HPDE6-E6E7 (cell line): ENCODE measurements at regions not wholly inside any gene's neighbourhood (a gene's known extent, or its start where the extent isn't known, plus 50 kb on each side); places are given as distances from the start of the nearest gene placed in this dataset.
"Not testable (repeated sequence)": the region's sequence is repeated elsewhere in the genome, so short reads cannot be mapped to it uniquely, and the experiment has no call there.

Source experiments
- DNase-seq: peaks from one replicate; pipeline ENCODE4 v3.0.0; 2011; ENCODE audit warnings: missing footprints; ENCODE audit errors: extremely low spot score

DNA sequence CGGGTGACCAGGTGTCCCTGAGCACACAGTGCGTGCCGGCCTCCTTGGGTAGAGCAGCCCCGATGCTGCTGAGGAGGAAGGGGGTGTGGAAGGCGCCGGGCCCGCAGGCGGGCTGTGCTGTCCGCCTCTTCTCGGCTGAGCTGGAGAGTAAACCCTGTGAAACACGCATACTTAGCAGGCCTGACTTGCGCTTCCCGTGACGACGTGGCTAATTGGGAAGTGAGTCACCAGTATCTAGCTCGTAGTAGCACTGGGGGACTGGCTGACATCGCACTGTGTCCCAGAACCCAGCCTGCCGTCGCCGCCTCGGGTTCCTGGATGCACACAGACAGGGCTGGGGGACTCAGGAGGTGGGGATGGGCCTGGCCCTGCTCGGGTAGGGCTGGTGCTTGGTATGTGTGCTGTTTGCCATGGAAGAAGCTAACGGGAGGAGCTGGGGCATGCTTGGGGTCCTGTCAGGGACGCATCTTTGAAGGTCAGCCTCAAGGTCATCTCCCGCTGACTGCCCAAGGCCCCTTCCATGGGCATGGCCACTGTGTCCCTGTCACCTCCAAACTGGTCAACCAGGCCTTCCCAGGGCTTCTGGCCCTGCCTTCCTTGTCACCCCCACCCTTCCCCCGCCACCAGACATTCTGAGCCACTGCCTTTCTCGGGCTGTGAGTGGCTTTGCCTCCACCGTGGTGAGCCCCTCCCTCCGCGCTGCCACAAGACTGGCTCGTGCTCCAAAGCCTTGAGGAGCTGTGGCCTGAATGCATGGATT lies 1327.0 kb downstream of the BRD1 start:
- DNase-seq, result no peak

DNA sequence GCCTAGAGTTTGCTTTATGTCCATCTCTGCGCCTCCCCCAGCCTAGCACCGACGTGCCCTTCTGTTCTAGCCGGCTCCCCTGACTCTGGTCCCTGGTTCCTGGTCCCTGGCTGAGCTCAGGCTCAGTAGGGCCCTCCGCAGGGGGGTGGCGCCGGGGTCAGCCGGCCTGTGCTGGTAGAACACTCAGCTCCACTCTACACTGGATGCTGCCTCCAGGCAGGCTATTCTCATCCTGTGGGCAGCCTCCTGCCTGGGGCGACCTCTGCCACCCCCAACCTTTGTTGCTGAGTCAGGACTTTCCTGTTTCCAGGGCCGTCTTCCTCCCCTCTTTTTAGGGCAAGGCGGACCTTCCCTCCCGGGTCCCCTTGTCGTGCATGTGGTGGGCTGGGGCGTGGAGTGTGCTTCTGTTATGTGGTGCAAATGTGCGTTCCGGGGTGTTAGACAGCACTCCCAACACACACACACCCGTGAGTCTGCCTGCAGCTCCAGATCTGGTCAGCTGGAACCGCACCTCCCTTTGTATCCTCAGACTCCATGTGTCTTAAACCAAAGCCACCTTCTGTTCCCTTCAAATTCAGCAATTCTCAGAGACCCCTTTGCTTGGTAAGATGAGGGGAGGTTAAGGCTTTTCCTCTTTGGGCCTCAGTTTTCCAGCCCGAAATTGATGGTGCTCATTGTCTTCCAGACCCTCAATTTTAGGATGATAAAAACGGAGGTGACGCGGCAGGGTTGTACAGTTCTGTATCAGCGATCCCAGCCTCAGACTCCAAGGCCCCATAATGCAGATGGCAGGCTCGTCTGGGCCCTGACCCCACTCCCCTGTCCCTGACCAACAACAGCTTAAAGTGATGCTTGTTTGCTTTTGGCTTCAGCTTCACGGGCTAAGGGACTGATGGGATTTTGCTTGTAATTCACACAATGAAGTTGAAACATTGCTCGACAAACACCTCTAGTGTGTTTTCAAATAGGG lies 1327.9 kb downstream of the BRD1 start:
- DNase-seq, result no peak

DNA sequence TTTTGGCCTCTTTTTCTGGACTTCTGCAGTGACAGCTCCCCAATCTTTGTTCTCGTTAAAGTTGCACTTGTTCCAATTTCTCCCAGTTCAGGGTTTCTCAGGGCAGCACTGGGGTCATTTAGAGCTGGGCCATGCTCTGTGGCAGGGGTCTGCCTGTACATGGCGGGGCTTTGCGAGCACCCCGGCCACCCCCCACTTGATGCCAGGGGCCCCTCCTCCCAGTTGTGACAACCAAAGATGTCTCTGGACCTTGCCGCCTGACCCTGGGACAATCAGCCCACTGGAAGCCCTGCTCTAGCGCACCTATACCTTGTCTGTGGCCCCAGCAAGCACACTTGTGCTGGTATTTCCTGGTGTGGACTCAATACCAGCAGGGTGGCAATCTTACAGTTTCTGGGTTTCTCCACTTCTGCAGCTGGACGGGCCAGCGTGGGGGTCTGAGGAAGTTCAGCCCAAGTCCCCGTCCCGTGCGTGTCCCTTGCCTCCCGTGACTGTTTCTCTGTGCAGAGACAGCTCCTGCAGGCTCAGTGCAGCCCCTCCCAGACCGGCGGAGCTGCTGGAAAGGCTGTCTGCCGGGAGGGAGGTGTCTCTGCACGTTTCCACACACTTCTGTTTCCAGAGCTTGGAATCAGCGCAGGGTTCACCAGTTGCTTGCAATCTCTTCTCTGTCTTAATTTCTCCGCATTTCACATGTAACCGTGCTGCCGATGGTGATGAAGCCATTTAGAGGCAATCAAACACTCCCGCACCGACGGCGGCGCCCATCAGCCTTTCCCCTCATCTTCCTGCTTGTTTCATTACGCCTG lies 1328.9 kb downstream of the BRD1 start:
- no peak for DNase-seq

DNA sequence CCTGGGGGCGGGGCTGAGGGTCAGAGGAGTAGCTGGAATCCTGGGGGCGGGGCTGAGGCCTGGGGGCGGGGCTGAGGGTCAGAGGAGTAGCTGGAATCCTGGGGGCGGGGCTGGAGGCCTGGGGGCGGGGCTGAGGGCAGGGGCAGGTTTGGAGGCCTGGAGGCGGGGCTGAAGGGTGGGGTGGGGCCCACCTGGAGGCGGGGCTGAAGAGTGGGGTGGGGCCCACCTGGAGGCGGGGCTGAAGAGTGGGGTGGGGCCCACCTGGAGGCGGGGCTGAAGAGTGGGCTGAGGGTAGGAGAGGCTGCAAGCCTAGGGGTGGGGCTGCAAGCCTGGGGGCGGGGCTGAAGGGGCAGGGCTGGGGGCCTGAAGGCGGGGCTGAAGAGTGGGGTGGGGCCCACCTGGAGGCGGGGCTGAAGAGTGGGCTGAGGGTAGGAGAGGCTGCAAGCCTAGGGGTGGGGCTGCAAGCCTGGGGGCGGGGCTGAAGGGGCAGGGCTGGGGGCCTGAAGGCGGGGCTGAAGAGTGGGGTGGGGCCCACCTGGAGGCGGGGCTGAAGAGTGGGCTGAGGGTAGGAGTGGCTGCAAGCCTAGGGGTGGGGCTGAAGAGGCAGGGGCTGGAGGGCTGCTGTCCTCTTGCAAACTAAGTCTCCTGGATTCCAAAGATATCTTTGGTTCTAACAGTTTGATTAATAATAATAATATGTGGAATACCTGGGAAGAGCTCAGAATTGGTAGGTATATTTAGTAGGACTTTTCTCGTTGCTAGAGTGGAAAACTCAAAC lies 1329.7 kb downstream of the BRD1 start:
- not testable (repeated sequence) for DNase-seq

DNA sequence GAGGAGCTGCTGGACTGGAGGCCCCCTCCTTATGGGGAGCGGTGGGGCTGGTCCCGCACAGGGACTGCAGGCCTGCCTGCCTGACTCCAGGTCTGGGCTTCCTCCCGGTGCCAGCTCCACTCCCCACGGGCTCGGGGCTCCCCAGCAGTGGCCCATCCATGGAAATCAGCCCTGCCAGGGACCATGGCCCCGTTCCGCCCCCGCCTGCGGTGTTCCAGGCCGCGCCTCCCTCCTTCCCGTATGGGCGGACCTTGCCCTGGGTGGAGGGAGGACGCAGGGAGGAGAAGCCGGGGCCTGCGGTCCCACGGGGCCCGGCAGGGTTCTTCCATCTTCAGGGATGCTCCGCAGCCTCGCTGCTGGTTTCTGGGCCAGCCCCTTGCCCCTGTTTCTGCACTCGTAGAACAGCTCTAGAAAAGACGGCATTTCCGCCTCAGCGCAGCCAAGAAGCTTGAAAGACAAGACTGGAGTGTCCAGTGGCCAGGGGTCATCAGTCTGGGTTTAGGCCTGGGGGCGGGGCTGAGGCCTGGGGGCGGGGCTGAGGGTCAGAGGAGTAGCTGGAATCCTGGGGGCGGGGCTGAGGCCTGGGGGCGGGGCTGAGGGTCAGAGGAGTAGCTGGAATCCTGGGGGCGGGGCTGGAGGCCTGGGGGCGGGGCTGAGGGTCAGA lies 1330.6 kb downstream of the BRD1 start:
- DNase-seq, result no peak

DNA sequence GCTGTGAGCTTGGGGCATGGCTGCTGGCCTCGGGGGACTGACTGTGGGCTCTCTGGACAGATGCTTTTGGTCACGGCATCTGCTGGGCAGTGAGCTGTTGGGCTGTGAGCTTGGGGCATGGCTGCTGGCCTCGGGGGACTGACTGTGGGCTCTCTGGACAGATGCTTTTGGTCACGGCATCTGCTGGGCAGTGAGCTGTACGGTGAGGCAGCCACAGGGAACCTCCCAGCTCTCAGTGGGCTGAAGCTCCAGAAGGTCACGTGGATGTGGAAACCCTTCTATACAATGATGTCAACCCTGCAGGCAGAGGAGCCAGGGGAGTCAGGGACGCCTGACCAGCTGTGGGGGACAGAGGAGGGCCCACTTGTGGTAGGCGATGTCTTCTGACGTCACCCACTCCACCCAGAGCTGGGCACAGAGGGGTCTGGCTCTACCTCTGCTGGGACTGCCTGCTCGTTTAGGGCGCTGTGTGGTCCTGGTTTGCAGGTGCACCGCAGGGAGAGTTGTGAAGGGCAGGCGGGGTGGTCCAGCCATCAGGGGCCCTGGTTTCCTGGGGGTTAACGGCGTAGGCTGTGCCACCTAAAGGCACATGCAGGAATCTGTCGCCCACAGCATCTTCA lies 1331.3 kb downstream of the BRD1 start:
- no peak for DNase-seq

DNA sequence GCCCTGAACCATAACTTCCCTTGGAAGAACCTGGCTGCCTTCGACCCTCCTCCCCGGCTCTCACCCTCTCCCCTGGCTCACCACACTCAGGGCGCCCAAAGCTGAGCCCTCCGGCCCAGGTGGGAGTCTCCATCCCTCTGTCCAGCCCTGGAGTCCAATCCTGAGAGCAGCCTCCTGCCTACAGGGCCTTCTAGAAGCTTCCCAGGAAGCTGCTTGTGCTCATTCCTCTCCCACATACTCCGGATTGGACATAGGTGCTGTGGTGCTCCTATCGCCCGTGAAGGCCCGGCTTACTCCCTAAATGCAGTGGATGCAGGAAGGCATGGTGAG lies 1332.0 kb downstream of the BRD1 start:
- DNase-seq, result no peak

DNA sequence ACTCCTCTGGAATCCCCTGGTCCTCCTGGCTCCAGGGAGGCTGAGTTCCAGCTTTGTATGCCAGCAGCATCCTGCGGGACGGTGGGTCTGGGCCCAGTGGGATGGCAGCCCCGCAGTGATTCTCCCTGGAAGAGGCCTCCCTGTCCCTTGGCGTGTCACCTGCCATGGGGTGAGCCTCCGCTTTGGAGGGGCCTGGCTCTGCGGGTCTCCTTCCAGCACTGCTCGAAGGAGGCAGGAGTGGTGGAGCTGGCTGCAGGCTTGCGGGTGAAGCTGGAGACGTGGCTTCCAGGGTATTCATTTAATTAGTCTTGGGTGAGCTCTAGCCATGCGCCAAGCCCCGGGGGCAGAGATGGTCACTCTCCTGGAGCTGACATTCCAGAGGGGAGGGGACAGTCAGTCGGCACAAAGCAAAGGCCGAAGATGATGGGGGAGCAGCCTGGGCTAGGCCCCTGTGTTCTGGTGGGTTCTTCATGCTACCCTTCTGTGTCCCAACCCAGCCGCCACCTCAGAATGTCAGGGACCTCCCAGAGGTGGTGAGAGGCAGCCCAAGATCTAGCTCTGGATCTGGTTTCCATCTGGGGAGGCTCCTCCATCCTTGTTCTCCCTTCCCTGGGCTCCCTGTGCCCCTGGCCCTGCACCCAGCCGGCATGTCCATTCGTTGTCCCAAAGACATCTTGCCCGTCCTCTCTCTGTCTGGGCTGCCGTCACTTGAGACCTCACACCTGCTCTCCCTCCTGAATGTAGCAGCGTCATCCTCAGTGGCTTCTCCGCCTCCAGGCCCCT lies 1332.5 kb downstream of the BRD1 start:
- DNase-seq, result no peak

DNA sequence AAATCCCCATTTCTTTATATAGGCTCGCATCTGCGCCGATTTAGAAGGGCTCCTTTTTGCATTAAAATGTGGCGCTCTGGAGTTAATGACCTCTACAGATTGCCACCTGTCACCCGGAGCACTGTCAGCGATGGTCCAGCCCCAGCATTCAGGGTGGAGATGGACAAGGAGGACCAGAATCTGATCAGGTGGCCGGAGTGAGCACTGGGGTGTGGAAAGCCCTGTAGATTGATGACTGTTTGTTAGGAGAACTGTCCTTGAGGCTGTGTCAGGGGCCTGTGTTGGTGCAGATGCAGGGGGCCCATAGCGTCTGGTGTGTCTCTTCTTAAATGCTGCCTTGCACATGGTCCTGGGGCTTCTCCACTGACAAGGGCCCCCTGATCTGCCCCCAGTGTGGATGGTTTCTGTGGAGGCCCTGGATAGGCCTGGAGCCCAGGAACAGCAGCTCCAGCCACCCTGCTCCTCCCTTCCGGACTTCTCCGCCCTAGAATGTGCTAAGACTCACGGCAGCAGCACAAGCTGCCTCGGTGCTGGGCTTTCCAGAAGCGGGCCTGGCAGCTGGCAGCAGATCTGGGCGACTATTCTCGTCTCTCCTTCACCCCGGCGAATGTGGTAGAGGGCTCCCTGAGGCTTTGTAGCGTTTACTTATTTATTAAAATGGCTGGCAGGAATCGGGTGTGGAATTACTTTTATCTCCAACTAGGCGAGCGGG lies 1333.3 kb downstream of the BRD1 start:
- no peak for DNase-seq

DNA sequence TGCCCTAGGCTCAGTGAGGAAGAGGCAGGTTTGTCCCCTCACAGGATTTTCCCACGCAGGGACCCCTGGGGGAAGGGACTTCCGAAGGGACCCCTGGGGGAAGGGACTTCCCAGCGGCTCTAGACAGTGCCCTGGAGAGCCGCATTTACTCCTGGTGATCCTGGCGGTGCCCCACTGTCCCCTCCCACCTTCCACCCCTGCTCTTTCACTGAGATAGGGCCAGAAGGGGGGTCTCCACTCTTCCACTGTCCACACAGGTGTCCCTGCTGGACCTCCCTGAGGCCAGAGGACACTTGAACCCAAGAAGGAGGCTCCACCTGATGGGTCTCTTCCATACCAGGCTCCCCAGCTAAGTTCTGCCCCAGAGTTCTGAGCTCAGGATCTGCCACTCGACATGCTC lies 1333.9 kb downstream of the BRD1 start:
- DNase-seq, result no peak

DNA sequence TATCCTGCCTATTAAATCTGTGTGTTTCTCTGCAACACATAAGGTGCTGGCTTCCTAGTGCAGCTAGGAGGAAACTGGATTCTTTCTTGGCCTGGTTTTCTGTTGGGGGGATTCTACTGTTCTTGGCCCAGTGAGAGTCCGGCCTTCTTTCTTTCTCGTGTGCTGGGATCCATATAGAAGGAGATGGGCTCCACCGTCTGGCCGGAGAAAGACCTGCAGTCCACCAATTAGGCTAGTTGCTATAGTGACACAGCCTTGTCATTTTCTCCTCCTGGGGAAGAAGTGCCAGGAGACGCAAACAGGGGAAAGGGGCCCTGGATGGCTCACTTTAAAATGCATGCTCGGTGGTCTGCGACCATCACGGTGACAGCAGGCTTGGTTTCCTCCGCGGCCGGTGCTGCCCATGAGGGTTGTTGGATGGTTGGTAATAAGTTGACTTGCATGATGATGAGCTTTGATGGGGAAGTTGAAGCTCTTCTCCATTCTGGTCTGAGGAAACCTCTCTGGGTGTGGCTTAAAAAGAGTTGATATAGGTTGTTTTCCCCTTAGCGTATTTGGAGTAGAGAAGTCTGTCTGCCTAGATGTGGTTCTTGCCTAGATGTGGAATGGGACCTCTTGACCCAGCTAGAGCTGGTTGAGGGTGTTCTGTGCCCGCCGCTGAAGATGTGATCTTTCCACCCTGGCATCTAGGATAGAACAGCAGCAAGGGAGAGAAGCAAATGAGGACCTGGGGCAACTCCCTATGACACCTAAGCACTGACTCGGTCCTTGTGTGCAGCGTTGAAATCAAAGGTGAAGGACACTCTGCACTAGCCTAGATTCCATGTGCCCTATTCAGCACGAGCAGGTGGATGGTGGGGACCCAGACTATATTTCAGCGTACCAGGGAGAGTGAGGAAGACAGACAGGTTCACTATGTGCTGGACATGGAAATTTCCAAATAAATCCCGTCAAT lies 1335.0 kb downstream of the BRD1 start:
- peak; percentile 45 for DNase-seq

DNA sequence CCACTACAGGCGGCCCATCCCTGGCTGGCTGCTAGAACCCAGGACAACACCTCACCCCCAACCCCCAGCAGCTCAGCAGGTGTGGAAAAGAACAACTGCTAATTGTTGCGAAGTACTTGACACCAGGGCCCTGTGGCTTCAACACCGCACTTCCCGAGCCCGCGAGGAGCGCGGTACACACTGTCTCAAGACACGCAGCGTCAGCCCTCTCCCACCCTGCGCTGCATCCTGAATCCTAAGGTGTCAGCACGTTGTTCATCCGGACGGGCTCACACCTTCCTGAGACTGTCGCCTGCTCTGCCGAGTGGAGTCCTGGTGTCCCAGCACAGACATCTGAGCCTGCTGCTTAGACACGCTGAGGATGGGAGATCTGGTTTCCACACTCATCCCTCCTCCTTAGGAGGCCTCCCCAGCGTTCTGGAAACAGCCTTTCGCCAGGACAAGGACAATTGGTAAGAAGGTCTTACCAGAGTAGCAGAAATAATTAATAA lies 1336.2 kb downstream of the BRD1 start:
- no peak for DNase-seq

DNA sequence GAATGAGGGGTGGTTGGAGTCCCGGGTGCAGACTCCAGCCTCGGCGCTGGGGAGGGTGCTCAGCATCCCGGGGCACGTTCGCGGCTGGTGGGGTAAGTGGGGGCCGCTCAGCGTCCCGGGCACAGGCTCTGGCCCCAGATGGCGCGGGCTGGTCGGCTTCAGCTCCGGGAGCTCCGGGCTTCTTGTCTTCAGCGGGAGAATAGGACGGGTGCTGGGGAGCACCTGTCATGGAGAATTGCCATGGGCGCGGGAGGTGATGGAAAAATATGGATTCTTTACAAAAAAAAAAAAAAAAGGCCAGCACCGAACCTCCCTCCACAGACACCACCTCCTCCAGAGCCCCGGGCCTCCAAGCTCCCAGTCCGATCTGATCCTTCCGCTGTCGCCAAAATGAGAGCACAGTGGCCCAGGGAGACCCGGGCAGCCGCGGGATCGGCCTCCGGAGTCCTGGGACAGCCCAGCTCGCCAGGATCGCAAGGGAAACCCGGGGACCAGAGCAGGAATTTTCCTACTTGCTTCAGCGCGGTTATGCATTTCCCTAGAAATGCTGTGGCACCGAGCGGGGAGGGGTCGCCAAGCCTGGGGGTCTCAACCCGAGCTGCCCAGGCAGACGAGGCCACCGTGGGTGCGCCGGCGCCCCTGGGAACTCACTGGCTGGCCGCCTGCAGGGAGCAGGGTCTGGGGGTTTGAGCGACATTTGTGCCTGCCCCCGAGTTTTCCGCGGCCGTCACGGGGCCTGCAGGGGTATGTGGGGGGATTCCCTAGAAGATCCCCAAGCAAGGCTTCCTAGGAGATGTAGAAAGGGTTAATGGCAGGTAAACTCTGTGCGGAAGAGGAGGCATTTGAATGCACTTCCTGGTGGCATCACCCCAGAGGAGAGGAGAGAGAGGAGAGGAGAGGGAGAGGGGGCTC lies 1336.9 kb downstream of the BRD1 start:
- no peak for DNase-seq

DNA sequence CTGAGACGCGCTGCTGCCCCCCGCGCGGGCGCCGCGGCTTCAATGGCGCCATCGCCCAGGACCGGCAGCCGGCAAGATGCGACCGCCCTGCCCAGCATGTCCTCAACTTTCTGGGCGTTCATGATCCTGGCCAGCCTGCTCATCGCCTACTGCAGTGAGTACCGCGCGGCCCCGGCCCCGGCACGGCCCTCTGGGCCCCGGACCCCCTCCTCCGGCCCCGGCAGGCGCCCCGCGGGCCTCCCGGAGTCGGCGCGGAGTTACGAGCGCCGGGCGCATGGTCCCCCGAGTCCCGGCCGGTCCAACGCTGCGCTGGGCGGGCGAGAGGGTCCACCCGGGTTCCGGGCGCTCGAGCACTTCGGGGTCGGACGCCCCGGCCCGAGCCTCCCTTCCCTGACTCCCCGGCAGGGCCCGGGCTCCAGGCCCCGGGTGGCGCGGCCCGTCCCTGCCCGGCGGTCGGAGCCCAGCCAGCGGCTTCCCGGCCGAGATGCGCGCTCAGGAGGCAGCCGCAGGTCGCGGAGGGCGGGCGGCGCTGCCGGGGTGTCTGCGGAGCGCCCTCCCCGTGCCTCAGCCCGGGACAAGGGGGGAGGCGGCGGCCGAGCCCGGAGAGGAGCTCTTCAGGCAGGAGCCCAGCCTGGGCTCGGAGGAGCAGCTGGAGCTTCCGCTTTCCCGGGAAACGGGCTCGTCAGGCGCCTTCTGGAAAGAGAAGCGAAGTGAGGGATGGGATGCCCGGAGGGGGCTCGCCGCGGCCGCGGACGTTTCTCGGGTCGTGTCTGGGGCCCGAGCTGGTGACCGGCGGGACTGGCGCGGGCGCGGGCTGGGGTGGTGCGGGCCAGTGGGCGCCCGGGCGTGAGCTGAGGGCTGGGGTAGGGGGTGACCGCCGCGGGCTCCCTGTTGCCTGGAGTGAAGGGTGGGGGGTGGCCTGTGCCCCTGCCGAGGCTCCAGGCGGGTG lies 1337.8 kb downstream of the BRD1 start:
- DNase-seq, result no peak
